Esophagus muscularis mucosa (tissue), 4 donors: ENCODE measurements at regions not wholly inside any gene's neighbourhood (a gene's known extent, or its start where the extent isn't known, plus 50 kb on each side); places are given as distances from the start of the nearest gene placed in this dataset.
A peak's percentile ranks its signal among the peaks of the same experiment; 100 is the strongest.

ENCODE experiments used
- DNase-seq: peaks from one replicate; pipeline ENCODE4 v3.0.0-alpha.2; 2017; ENCODE audit errors: extremely low spot score
- H3K27ac ChIP-seq, 4 donors: fragments of 200-600 bp; sonication (generic); replicated peaks in 1 of 4; 1 replicate in 3 of 4; 2 replicates in 1 of 4; pipeline ENCODE4 v1.5.1; 2016 to 2019; ENCODE audit warnings: mild to moderate bottlenecking in 1 of 4
- H3K27me3 ChIP-seq, 4 donors: fragments of 200-600 bp; sonication (generic); one replicate each; pipeline versions ENCODE4 v1.5.1 to v1.6.0; 2016 to 2019
- H3K36me3 ChIP-seq, 4 donors: fragments of 200-600 bp; sonication (generic); one replicate each; pipeline ENCODE4 v1.5.1; 2016 to 2019
- H3K4me1 ChIP-seq, 4 donors: fragments of 200-600 bp; sonication (generic); one replicate each; pipeline ENCODE4 v1.5.1; 2016 to 2019
- H3K4me3 ChIP-seq, 4 donors: fragments of 200-600 bp; sonication (generic); 1 replicate in 2 of 4; 2 replicates in 2 of 4; pipeline ENCODE4 v1.5.1; 2016 to 2019; ENCODE audit warnings: mild to moderate bottlenecking in 4 of 4, moderate library complexity in 1 of 4
- H3K9me3 ChIP-seq, 4 donors: fragments of 200-600 bp; sonication (generic); 1 replicate in 3 of 4; 2 replicates in 1 of 4; pipeline ENCODE4 v1.5.1; 2016 to 2019
- EP300 ChIP-seq: sonication (generic); formaldehyde crosslinking; IDR thresholded peaks from one replicate; pipeline ENCODE4 v1.6.1; 2017; ENCODE audit warnings: antibody characterized with exemption
- POLR2A ChIP-seq: fragments of 450-650 bp; IDR thresholded peaks from one replicate; pipeline ENCODE4 v1.6.1; 2017; ENCODE audit warnings: antibody characterized with exemption, moderate library complexity, mild to moderate bottlenecking, low read depth
- POLR2AphosphoS5 ChIP-seq, 2 donors: sonication (generic); formaldehyde crosslinking; IDR thresholded peaks; one replicate each; pipeline ENCODE4 v1.6.1; 2017; ENCODE audit warnings: antibody characterized with exemption in 2 of 2
- WGBS: methylation state at CpG from one replicate; pipeline ENCODE4 v1.1.5; 2018; 5-methylcytosine and 5-hydroxymethylcytosine counted together
- intact Hi-C: fragments of 100-400 bp; cut with DNase I; formaldehyde crosslinking; loops from one replicate; pipeline ENCODE4 v1.15.1; 2023
- TF ChIP-seq, protein P1 (sequence below), 3 experiments: fragments of 200-600 bp in 2 of 3; fragments of 450-650 bp in 1 of 3; sonication (generic) in 2 of 3; IDR thresholded peaks; one replicate each; pipeline ENCODE4 v1.5.1; 2017 to 2019; ENCODE audit warnings: antibody characterized with exemption in 3 of 3, mild to moderate bottlenecking in 2 of 3, moderate library complexity in 1 of 3

DNA sequence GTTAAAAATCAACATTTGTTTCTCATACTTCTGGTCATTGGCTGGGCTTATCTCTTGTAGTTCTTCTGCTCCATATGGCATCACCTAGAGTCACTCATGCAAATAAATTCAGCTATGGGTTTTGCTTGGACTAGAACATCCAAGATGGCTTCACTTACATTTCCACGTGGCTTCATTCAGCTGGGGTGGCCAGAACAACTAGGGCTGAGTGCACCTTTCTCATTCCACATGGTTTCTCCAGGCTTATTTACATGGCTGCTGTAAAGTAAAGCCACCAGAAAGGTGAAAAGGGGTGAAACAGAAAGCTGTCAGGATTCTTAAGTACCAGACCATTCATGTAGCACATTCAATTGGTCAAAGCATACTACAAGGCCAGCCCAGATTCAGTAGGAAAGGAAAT lies 151.1 kb upstream of the BMP2 start:
- H3K4me1 ChIP-seq = no peaks in the 10 kb centered on the region
- peak; percentile 72 for DNase-seq
- WGBS = 87% methylated on average over 1 of the region's 1 CpG
- no peaks in the 10 kb centered on the region for H3K9me3 ChIP-seq
- H3K4me3 ChIP-seq = no peak overlapping the region
- TF ChIP-seq POLR2AphosphoS5 (IDR thresholded peaks at IDR 0.05) (no peak), POLR2A (no peak), EP300 (no peak)
- TF ChIP-seq, protein P1, sequence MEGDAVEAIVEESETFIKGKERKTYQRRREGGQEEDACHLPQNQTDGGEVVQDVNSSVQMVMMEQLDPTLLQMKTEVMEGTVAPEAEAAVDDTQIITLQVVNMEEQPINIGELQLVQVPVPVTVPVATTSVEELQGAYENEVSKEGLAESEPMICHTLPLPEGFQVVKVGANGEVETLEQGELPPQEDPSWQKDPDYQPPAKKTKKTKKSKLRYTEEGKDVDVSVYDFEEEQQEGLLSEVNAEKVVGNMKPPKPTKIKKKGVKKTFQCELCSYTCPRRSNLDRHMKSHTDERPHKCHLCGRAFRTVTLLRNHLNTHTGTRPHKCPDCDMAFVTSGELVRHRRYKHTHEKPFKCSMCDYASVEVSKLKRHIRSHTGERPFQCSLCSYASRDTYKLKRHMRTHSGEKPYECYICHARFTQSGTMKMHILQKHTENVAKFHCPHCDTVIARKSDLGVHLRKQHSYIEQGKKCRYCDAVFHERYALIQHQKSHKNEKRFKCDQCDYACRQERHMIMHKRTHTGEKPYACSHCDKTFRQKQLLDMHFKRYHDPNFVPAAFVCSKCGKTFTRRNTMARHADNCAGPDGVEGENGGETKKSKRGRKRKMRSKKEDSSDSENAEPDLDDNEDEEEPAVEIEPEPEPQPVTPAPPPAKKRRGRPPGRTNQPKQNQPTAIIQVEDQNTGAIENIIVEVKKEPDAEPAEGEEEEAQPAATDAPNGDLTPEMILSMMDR (IDR thresholded peaks at IDR 0.05) = no peak
- no peak overlapping the region for H3K27ac ChIP-seq
- intact Hi-C loops = no loop called here
- no peaks in the 10 kb centered on the region for H3K36me3 ChIP-seq
- no peaks in the 10 kb centered on the region for H3K27me3 ChIP-seq

DNA sequence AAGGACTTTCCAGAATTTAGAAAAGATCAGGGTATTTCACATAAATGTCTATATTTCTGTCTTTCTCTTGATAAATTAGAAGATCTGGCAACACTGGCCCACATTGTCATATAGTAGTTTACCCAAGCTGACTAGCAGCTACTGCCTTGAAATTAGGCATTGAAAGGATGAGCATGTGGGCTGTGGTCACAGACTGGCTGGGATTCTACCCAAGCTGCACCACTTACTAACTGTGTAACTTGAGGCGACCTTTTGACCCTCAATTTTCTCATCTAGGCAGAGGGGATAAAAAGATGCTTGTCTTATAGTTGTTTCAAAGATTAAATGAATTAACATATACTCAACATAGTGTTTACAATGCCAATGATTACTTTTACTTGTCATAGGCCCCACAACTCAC lies 152.7 kb upstream of the BMP2 start:
- intact Hi-C loops = no loop called here
- TF ChIP-seq EP300 (no peak), POLR2AphosphoS5 (IDR thresholded peaks at IDR 0.05) (no peak), POLR2A (no peak)
- TF ChIP-seq, protein P1 (IDR thresholded peaks at IDR 0.05) = no peak
- Histone ChIP-seq H3K4me1 (no peaks in the 10 kb centered on the region), H3K36me3 (no peaks in the 10 kb centered on the region), H3K4me3 (no peak overlapping the region), H3K27me3 (no peaks in the 10 kb centered on the region), H3K9me3 (no peaks in the 10 kb centered on the region), H3K27ac (no peak overlapping the region)
- WGBS = 65% methylated on average over 1 of the region's 1 CpG
- no peak for DNase-seq

DNA sequence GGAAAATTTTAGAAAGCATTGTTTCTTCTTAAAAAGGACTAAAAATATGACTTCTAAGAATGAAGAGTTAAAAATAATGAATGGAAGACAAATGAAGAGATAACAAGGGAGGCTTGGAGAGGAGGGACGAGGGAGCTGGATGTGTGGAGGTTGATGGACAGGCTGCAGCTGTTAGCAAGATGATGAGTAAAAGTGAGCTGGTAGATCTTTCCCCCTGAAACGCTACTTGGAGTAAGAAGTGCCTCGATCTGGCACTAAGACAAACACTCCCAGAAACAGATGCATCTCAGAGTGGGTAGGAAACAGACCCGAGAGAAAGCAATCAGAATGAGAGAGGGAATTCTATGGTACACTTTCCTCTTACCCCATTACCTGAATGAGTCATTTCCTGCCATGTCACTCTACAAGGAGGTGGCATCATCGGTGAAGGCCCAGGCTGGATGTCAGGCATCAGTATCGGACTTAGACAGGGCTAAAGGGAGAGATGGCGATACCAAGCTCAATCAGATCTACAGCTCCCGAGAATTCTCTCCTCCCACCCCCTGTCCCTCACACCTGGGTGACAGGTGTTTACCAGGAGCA lies 154.1 kb upstream of the BMP2 start:
- H3K9me3 ChIP-seq = no peaks in the 10 kb centered on the region
- no peak for DNase-seq
- no peaks in the 10 kb centered on the region for H3K36me3 ChIP-seq
- no peaks in the 10 kb centered on the region for H3K4me1 ChIP-seq
- no peak overlapping the region for H3K4me3 ChIP-seq
- WGBS = 40% methylated on average over 7 of the region's 8 CpGs
- H3K27ac ChIP-seq = no peak overlapping the region
- H3K27me3 ChIP-seq = no peaks in the 10 kb centered on the region
- TF ChIP-seq, protein P1 (IDR thresholded peaks at IDR 0.05) = no peak
- TF ChIP-seq POLR2A (no peak), EP300 (no peak), POLR2AphosphoS5 (IDR thresholded peaks at IDR 0.05) (no peak)
- intact Hi-C loops = no loop called here

DNA sequence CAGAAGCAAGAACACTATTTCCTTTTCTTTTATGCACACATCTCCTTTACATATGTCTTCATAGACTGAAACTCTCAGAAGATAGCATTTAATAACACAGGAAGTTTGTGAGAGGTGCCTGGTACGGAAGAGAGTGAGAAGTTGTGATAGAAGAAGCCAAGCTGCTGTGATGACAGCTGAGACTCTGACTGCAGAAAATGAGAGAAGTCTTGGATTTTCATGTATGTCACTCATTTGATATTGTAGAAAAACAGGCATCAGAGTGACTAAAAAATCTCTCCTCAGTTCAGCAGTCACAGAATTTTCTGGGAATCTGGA lies 154.9 kb upstream of the BMP2 start:
- Histone ChIP-seq H3K4me1 (no peaks in the 10 kb centered on the region), H3K27ac (no peak overlapping the region), H3K4me3 (no peak overlapping the region), H3K36me3 (no peaks in the 10 kb centered on the region), H3K9me3 (no peaks in the 10 kb centered on the region), H3K27me3 (no peaks in the 10 kb centered on the region)
- 52% methylated on average over 1 of the region's 1 CpG for WGBS
- DNase-seq = no peak
- TF ChIP-seq POLR2A = no peak
- no peak for TF ChIP-seq EP300
- TF ChIP-seq, protein P1 (IDR thresholded peaks at IDR 0.05) = no peak
- TF ChIP-seq POLR2AphosphoS5 (IDR thresholded peaks at IDR 0.05) = no peak
- intact Hi-C loops = no loop called here

DNA sequence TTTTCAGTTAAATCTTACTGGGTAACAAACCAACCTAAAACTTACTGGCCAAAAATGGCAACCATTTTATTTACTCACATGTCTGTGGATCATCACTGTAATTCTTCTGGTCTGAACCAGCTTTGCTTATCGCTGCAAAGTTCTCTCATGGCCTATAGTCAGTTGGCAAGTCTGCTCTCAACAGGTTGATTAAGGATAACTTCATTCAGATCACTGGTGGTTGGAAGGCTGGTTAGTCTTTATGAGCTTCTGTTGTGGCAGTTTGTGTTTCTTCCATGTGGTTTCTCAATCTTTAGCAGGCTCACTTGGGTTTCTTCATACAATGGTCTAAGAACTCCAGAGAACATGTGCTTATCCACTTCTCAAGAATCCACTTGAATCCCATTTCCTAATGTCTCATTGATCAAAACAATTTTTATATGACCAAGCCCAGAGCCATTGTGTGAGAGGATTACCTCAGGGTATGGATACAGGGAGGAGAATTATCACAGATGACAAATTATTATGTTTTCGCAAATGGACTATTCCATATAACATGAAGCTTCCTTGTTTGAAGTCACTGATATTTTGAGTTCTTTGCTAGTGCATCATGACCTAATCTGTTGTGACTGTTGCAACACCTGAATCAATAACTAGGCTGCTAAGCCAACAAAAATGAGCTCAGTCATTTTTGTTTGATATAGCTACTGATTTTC lies 155.4 kb upstream of the BMP2 start:
- 95% methylated on average over 2 of the region's 2 CpGs for WGBS
- Histone ChIP-seq H3K9me3 (no peaks in the 10 kb centered on the region), H3K4me1 (no peaks in the 10 kb centered on the region), H3K27ac (no peak overlapping the region), H3K36me3 (no peaks in the 10 kb centered on the region), H3K27me3 (no peaks in the 10 kb centered on the region), H3K4me3 (no peak overlapping the region)
- TF ChIP-seq EP300 = no peak
- TF ChIP-seq, protein P1 (IDR thresholded peaks at IDR 0.05) = no peak
- TF ChIP-seq POLR2A = no peak
- TF ChIP-seq POLR2AphosphoS5 (IDR thresholded peaks at IDR 0.05) = no peak
- intact Hi-C loops = no loop called here
- no peak for DNase-seq
